ENCODE measurements at regions not wholly inside any gene's neighbourhood (a gene's known extent, or its start where the extent isn't known, plus 50 kb on each side); places are given as distances from the start of the nearest gene placed in this dataset.

GRCh38 chr11:131204282-131204681 is 166.1 kb upstream of the NTM start:
- Histone ChIP-seq H3K9me3 (no peaks in the 10 kb centered on the region), H3K27ac (no peak overlapping the region), H3K27me3 (peaks cover 0 to 54% (median 0%) of the 10 kb centered on the region in 4 donors), H3K36me3 (no peaks in the 10 kb centered on the region), H3K4me3 (no peak overlapping the region), H3K4me1 (no peaks in the 10 kb centered on the region)
- WGBS, 2 donors, result 86 to 88% methylated on average over 10 of the region's 10 CpGs
- intact Hi-C loops (cut with DNase I), result no loop called here
- DNase-seq, result no peak
- TF ChIP-seq POLR2A (IDR thresholded peaks at IDR 0.05) (no peak), CTCF (IDR thresholded peaks at IDR 0.05) (no peak)

DNA sequence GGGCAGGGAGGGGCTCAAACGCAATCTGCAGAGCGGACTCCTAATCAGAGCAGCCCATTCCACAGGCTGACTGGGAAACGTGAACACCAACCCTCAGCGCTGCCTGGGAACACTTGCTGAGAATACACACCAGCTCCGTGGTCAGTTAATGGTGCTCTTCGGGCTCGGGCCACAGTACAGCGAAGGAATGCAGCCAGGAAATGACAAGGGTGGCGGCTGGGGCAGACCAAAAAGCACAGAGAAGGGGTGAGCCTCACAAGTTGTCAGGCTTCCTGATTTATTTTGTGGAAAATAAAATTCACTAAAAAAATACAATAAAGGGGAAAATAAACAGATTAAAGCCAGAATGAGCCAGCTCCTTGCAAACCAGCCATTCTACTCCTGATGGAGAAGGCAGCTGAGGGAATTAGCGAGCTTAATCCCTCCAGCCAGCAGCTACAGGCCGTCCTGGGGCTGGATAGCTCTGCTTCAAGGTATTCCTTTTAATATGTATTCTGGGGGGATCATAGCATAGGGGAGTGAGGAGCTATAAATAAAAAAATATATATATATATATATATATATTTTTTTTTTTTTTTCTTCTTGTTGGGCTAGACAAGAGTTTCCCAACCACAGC is 165.5 kb upstream of the NTM start:
- intact Hi-C loops (cut with DNase I), result no loop called here
- Histone ChIP-seq H3K4me1 (no peaks in the 10 kb centered on the region), H3K27ac (no peak overlapping the region), H3K36me3 (no peaks in the 10 kb centered on the region), H3K27me3 (peaks cover 0 to 48% (median 0%) of the 10 kb centered on the region in 4 donors), H3K9me3 (no peaks in the 10 kb centered on the region), H3K4me3 (no peak overlapping the region)
- 62 to 64% methylated on average over 10 to 11 of the region's 11 CpGs for WGBS, 2 donors
- DNase-seq, result no peak
- TF ChIP-seq CTCF (IDR thresholded peaks at IDR 0.05) (no peak), POLR2A (IDR thresholded peaks at IDR 0.05) (no peak)

- 51 to 55% methylated on average over 3 of the region's 3 CpGs for WGBS, 2 donors
- TF ChIP-seq POLR2A (IDR thresholded peaks at IDR 0.05) (no peak), CTCF (IDR thresholded peaks at IDR 0.05) (no peak)
- Histone ChIP-seq H3K4me1 (no peaks in the 10 kb centered on the region), H3K27me3 (peaks cover 0 to 31% (median 0%) of the 10 kb centered on the region in 4 donors), H3K9me3 (no peaks in the 10 kb centered on the region), H3K4me3 (no peak overlapping the region), H3K36me3 (no peaks in the 10 kb centered on the region), H3K27ac (no peak overlapping the region)
- intact Hi-C loops (cut with DNase I), result no loop called here
- no peak for DNase-seq
These were observed 163.7 kb upstream of the NTM start for GRCh38 chr11:131206671-131207070.

- TF ChIP-seq CTCF (IDR thresholded peaks at IDR 0.05), result no peak
- TF ChIP-seq POLR2A (IDR thresholded peaks at IDR 0.05), result no peak
- no peak overlapping the region for H3K4me3 ChIP-seq
- no peak overlapping the region for H3K27ac ChIP-seq
- H3K27me3 ChIP-seq, result peaks cover 0 to 20% (median 0%) of the 10 kb centered on the region in 4 donors
- H3K36me3 ChIP-seq, result no peaks in the 10 kb centered on the region
- H3K9me3 ChIP-seq, result no peaks in the 10 kb centered on the region
- DNase-seq, result no peak
- H3K4me1 ChIP-seq, result no peaks in the 10 kb centered on the region
- WGBS, 2 donors, result 79 to 89% methylated on average over 6 of the region's 6 CpGs
- intact Hi-C loops (cut with DNase I), result no loop called here
These were observed 162.5 kb upstream of the NTM start for GRCh38 chr11:131207901-131208300.

DNA sequence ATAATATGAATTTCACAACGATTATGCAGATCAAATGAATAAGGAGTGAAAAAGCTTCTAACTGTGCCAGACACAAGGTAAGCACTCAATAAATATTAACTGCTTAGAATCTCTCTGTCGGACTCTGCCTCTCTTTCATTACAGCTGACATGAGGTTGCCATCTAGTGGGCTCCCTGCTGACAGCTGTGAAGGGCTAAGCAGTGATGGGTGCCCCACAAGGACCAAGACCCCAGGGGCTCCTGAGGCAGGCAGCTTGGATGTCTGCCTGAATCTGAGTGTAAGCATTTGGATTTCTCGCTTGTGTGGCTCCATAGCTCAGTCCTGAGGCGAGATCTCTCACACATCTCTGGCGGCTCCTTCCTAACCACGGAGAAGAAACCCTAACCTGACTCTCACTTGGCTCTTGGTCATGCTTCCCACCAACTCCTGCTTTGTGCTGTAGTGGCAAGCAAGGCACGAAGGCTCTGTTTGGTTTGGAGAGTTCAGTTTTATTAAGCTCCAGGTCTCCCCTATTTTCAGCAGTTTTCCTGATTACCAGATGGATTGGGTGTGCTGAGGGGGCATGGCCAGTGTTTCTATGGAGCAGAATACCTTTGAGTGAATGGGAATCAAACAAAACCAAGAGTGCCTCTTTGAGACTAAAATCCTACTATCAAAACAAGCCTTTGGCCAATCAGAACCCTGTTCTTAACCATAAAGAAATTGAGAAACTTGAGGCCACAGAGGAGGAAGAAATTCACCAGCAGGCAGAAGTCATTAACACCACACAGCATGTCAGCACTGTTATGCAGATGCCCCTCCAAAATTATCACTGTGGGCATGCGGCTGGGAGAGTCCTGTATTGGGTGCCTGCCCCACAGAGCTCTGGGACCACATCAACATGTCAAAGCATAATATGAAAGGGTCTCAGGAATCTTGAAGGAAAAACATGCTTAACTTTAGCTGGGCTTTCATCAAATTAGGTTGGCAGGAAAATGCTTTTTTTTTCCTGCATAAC is 152.8 kb upstream of the NTM start:
- H3K27ac ChIP-seq, result no peak overlapping the region
- TF ChIP-seq CTCF (IDR thresholded peaks at IDR 0.05) (peak in 1 of 6 experiments; percentile 48), POLR2A (IDR thresholded peaks at IDR 0.05) (no peak)
- DNase-seq, result no peak
- H3K4me1 ChIP-seq, result no peaks in the 10 kb centered on the region
- H3K36me3 ChIP-seq, result no peaks in the 10 kb centered on the region
- H3K27me3 ChIP-seq, result peaks cover 0 to 14% (median 0%) of the 10 kb centered on the region in 4 donors
- WGBS, 2 donors, result 35% methylated on average over 8 of the region's 8 CpGs
- intact Hi-C loops (cut with DNase I), result no loop called here
- H3K9me3 ChIP-seq, result no peaks in the 10 kb centered on the region
- H3K4me3 ChIP-seq, result no peak overlapping the region
